Inferior parietal cortex (tissue), 1 donor: ENCODE measurements at regions not wholly inside any gene's neighbourhood (a gene's known extent, or its start where the extent isn't known, plus 50 kb on each side); places are given as distances from the start of the nearest gene placed in this dataset.
"Not testable (repeated sequence)": the region's sequence is repeated elsewhere in the genome, so short reads cannot be mapped to it uniquely, and the experiment has no call there.

Experiments used
- DNase-seq: peaks from one replicate; pipeline ENCODE4 v3.0.0-alpha.2; 2016; ENCODE audit errors: extremely low spot score

GRCh38 chr2:6111781-6112261, 419.6 kb downstream of the SOX11 start:
- no peak for DNase-seq

DNA sequence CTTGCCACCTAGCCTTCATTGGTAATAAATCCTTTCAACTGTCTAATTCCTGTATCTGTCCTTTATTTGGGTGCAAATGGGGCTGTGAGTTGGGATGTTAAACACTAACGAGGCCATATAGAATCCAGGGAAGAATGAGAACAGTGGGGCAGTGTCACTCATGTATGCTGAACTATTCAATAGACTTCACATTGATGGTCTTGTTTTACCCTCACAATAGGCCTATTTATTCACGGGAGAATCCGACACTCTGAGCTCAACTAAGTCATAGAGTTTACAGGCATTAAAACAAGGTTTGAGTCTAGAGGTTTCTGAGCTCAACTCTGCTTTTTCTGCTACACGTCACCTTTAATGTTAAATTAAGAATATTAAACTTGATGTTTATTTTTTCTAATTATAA, 421.6 kb downstream of the SOX11 start:
- peak; percentile 53 for DNase-seq

DNA sequence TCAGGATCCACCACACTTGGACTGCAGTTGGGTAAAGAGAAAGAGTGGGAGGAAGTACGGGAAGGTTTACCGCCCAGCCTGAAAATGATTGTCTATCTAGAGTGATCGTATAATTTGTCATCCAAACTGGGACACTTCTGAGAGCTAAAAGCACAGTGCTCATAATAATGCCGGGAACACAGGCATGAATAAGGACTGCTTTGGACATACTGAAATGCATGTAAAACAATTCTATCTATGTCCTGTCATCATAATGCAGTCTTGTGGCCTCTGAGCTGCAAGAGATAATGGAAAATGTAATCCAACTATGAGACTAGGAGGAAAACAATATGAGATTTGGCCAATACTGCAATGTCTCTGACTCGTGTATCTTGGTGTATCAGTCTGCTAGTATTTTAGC, 435.5 kb downstream of the SOX11 start:
- no peak for DNase-seq

GRCh38 chr2:6139142-6139541, 447.0 kb downstream of the SOX11 start:
- no peak for DNase-seq

GRCh38 chr2:6139916-6140315, 447.7 kb downstream of the SOX11 start:
- DNase-seq, result no peak

DNA sequence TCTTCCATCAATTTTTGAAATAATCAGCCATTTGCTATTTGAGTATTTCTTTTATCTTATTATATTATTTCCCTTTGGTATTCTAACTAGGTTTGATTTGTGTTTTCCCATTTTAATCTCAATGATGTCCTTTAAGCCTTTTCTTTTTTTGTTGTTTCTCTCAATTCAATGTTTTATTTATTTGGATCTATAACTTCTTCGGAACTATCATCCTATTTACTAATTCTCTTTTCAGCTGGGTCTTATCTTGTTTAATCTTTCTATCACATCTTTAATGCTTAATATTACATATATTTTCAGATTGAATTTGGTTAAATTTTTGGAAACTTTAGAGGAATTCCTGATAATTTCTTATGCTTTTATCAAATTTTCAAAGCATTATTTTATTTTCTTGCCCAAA, 448.3 kb downstream of the SOX11 start:
- DNase-seq, result no peak

GRCh38 chr2:6143812-6144211, 451.6 kb downstream of the SOX11 start:
- no peak for DNase-seq

GRCh38 chr2:6147215-6147614, 455.0 kb downstream of the SOX11 start:
- not testable (repeated sequence) for DNase-seq

- no peak for DNase-seq
Observed at GRCh38 chr2:6148882-6149281, 456.7 kb downstream of the SOX11 start.

DNA sequence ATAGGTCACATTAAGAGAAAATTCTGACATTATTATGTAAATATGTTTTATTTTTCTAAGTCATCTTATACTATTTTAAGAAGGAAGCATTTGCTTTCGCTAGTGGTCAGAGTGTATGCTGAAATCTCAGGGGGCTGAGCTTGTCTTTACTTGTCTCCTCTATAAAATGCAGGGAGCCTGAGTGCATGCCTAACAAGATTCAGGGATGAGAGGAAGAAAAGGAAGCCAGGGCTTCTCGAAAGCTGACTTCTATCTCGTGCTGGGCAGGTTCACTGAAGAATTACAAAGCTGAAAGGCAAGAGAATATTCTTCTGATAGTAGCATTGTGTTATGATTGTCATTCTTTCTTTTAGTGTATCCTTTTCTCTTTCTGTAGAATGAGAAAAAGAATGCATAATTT, 467.4 kb downstream of the SOX11 start:
- no peak for DNase-seq

GRCh38 chr2:6163932-6164331, 471.7 kb downstream of the SOX11 start:
- DNase-seq, result no peak

DNA sequence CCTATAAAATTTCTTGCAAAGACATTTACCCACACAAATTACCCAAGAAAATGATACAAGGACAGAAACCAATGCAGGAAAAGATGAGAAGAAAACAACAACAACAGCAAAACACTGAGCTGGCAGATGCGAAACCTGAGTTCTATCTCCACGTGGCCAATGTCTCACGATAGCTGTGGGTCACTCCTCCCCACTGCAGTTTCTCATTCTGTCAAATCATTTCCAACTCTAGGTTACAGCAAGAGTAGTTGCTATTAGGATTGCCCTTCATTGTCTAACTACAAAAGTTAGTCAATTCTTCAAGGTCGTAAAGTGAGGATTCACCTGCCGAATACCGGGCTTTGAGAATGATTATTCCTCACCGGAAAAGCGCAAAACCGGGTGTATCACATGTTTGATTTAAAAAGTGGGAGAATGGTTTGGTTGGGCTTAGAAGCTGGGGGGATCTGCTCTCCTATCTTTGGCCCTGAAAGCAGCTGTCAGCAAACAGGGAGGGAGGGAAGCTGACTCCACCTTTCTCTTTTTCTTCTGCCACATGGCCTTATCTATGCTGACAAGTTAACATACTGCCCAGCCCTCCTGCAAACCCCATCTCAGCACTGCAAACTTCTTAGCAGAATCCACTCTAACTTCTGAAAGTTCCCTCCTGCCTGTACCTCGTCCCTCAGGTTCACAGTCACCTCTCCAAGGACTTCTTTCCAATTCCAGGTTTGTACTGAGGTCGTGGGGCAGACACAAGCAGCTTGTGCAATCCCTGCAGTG, 473.0 kb downstream of the SOX11 start:
- DNase-seq, result no peak

GRCh38 chr2:6167592-6168138, 475.5 kb downstream of the SOX11 start:
- no peak for DNase-seq

- no peak for DNase-seq
Observed at GRCh38 chr2:6168485-6168884, 476.3 kb downstream of the SOX11 start.

- DNase-seq, result no peak
Observed at GRCh38 chr2:6171294-6171693, 479.1 kb downstream of the SOX11 start.

GRCh38 chr2:6177811-6178210, 485.6 kb downstream of the SOX11 start:
- DNase-seq, result no peak

GRCh38 chr2:6181525-6181924, 489.3 kb downstream of the SOX11 start:
- no peak for DNase-seq

DNA sequence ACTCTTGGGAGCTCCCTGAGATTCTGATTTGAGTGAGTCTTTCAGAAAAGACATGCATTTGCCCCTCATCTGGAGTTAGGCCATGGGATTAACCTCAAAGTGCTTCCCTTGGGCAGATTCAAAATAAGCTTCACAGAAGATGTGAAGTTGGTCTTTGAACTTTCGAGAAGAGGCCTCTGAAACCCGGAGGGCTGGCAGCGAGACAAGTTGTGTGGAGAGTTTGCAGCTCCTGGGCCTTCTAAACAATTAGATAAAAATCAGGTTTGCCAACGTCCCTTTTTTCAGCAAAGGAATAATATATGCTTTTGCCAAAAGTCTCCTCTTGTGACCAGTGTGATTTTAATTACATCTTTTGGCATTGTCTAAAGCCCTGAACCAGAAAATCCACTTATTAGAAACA, 489.7 kb downstream of the SOX11 start:
- no peak for DNase-seq

DNA sequence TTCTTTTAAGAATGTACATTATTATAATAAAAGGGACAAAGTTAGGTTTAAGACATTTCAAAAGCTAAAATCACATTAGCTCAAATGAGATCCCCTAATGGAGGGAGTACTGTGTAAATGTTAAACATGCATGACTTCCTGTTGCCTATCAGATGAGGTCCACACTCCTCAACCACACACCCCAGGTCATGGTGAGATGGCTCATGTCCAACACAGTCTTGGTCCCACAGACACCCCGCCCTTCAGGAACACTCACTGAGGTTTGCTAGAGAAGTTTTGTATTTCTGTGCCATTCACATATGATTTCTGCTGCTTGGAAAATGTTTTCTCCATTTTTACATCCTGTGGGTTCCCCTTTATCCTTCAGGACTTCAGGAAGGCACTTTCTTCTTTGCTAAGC, 491.0 kb downstream of the SOX11 start:
- DNase-seq, result no peak

GRCh38 chr2:6184532-6185292, 492.5 kb downstream of the SOX11 start:
- no peak for DNase-seq

DNA sequence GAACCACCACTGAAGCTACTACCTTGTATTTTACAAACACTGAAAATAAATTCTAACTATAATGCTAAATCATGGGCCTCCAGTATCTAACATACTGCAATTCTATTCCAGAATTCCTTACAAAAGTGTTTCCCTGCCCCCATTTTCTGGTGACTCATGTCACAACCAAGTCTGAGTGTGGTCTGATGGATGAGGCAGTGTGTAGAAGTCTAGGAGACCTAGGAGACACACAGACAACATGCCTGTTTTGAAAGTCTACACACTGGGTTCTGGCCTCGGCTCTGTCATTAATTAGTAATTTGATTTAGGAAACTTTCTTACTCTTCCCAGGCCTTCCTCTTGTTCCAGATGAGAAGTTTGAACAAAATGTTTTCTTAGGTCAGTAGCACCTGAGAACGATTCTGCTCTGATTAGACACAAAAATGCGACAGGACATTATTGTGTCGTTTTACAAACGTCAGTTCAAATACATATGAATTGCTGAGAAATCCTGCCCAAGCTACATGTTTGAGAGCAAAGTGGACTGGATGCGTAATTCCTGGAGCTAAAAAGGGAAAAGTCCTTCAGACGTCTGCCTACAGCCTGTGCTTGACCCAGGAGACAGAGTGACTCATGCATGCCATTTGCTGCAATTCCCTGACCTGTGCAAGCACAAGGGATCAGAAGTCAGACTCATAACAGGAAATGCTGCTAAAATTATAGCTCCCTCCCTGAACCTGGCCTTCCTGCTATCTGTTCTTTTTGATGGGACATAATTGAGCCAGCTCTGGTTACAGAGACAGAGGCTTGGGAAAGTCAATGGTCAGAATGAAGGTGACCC, 494.4 kb downstream of the SOX11 start:
- DNase-seq, result no peak

- no peak for DNase-seq
Observed at GRCh38 chr2:6196449-6196848, 504.3 kb downstream of the SOX11 start.
